Activated CD8-positive, alpha-beta memory T cell treated with anti-CD3 and anti-CD28 coated beads, Interleukin-2, amount 10 ng/mL, durations not matched to agents 7 days and 5 days (primary cell): ENCODE measurements at regions not wholly inside any gene's neighbourhood (a gene's known extent, or its start where the extent isn't known, plus 50 kb on each side); places are given as distances from the start of the nearest gene placed in this dataset.
A peak's percentile ranks its signal among the peaks of the same experiment; 100 is the strongest.

Experiments
- ATAC-seq: fragments of 150-1000 bp; cut with Tn5 transposase; one replicate; pipeline ENCODE4 v1.10.0; 2021; ENCODE audit warnings: moderate library complexity
- CTCF ChIA-PET: fragments of 350-600 bp; sonication (Branson Sonifier 250); formaldehyde crosslinking; loops from one replicate; lab custom pipeline; 2021; ENCODE audit warnings: antibody characterized with exemption; lab: Charles Lee
- DNase-seq: peaks from one replicate; pipeline ENCODE4 v3.0.0-alpha.2; 2020
- H3K27ac Mint-ChIP-seq: one replicate; pipeline ENCODE4 v1.8.0; 2021; ENCODE audit warnings: mild to moderate bottlenecking, mixed read lengths
- H3K27me3 Mint-ChIP-seq: one replicate; pipeline ENCODE4 v1.8.0; 2021; ENCODE audit warnings: mixed read lengths
- H3K36me3 Mint-ChIP-seq: one replicate; pipeline ENCODE4 v1.8.0; 2021; ENCODE audit warnings: mild to moderate bottlenecking, mixed read lengths
- H3K4me1 Mint-ChIP-seq: one replicate; pipeline ENCODE4 v1.8.0; 2021; ENCODE audit warnings: mixed read lengths
- H3K4me3 Mint-ChIP-seq: one replicate; pipeline ENCODE4 v1.8.0; 2021; ENCODE audit warnings: mild to moderate bottlenecking, moderate library complexity, mixed read lengths
- H3K9me3 Mint-ChIP-seq: one replicate; pipeline ENCODE4 v1.8.0; 2022; ENCODE audit warnings: low read depth, mixed read lengths

DNA sequence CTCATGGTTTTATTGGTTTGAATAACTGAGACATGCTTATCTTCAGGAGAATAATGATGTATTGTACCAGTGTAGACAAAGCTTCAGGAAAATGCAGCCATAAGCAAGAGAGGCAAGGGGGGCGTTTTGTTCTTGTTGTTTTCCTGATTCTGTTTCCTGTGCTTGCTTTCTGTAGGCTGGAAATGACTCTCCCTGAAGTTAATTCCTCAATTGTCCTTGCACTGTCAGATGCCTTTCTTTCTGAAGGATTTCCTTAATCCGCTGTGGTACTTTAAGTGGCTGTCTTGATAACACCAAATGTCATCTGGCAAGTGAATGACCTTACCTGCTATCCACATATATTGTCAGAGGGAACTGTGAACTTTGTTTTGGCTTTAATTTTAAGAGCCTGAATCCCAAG is 220.0 kb downstream of the NEDD1 start:
- Mint-ChIP-seq H3K27me3 (no peaks in the 10 kb centered on the region), H3K4me3 (no peak overlapping the region), H3K4me1 (no peaks in the 10 kb centered on the region), H3K27ac (no peak overlapping the region), H3K9me3 (no peaks in the 10 kb centered on the region), H3K36me3 (no peaks in the 10 kb centered on the region)
- ATAC-seq, result no peak
- no peak for DNase-seq
- CTCF ChIA-PET, result no interaction called here

- ATAC-seq, result no peak
- no peak overlapping the region for H3K27ac Mint-ChIP-seq
- no peaks in the 10 kb centered on the region for H3K9me3 Mint-ChIP-seq
- H3K27me3 Mint-ChIP-seq, result peaks cover 3% of the 10 kb centered on the region
- no peaks in the 10 kb centered on the region for H3K4me1 Mint-ChIP-seq
- no peak for DNase-seq
- no peaks in the 10 kb centered on the region for H3K36me3 Mint-ChIP-seq
- CTCF ChIA-PET, result no interaction called here
- no peak overlapping the region for H3K4me3 Mint-ChIP-seq
Observed at GRCh38 chr12:97131220-97131981, 224.3 kb downstream of the NEDD1 start.

- no peak for ATAC-seq
- CTCF ChIA-PET, result no interaction called here
- Mint-ChIP-seq H3K4me1 (no peaks in the 10 kb centered on the region), H3K9me3 (no peaks in the 10 kb centered on the region), H3K36me3 (no peaks in the 10 kb centered on the region), H3K27ac (no peak overlapping the region), H3K4me3 (no peak overlapping the region), H3K27me3 (peaks cover 3% of the 10 kb centered on the region)
- no peak for DNase-seq
Observed at GRCh38 chr12:97132270-97132669, 225.2 kb downstream of the NEDD1 start.

- H3K27ac Mint-ChIP-seq, result no peak overlapping the region
- DNase-seq (no peak), ATAC-seq (no peak)
- CTCF ChIA-PET, result no interaction called here
- no peaks in the 10 kb centered on the region for H3K36me3 Mint-ChIP-seq
- peaks cover 3% of the 10 kb centered on the region for H3K27me3 Mint-ChIP-seq
- H3K4me3 Mint-ChIP-seq, result no peak overlapping the region
- no peaks in the 10 kb centered on the region for H3K4me1 Mint-ChIP-seq
- H3K9me3 Mint-ChIP-seq, result no peaks in the 10 kb centered on the region
Observed at GRCh38 chr12:97134495-97134894, 227.4 kb downstream of the NEDD1 start.

DNA sequence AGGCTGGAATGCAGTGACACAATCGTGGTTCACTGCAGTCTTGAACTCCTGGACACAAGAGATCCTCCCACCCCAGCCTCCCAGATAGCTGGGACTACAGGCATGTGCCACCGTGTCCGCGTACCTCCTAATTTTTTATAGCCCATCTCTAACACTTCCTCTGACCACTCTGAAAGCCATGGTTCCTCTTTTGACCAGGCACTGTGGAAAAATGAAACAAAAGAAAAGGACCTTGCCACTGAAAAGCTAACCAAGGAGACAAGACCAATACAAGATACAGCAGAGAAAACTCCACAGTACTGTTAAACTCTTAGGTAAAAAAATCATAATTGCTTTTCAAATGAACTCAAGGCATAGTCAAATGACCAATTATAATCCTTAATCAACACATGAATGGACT is 233.3 kb downstream of the NEDD1 start:
- no peak overlapping the region for H3K27ac Mint-ChIP-seq
- no peaks in the 10 kb centered on the region for H3K4me1 Mint-ChIP-seq
- no peak overlapping the region for H3K4me3 Mint-ChIP-seq
- no peak for ATAC-seq
- peaks cover 14% of the 10 kb centered on the region for H3K27me3 Mint-ChIP-seq
- CTCF ChIA-PET, result interaction anchor here (1.3 kb wide), 1 partner anchor 9 kb away, joined by 3 read pairs; no protein-coding TSS in a partner anchor
- no peak for DNase-seq
- H3K9me3 Mint-ChIP-seq, result no peaks in the 10 kb centered on the region
- no peaks in the 10 kb centered on the region for H3K36me3 Mint-ChIP-seq

- Mint-ChIP-seq H3K27me3 (peaks cover 11% of the 10 kb centered on the region), H3K9me3 (no peaks in the 10 kb centered on the region), H3K4me1 (no peaks in the 10 kb centered on the region), H3K27ac (no peak overlapping the region), H3K36me3 (no peaks in the 10 kb centered on the region), H3K4me3 (no peak overlapping the region)
- CTCF ChIA-PET, result no interaction called here
- DNase-seq (no peak), ATAC-seq (no peak)
Observed at GRCh38 chr12:97142737-97143410, 235.8 kb downstream of the NEDD1 start.

- Mint-ChIP-seq H3K27me3 (peaks cover 5% of the 10 kb centered on the region), H3K27ac (no peak overlapping the region), H3K9me3 (no peaks in the 10 kb centered on the region), H3K36me3 (no peaks in the 10 kb centered on the region), H3K4me1 (peaks cover 7% of the 10 kb centered on the region), H3K4me3 (no peak overlapping the region)
- DNase-seq, result peak; percentile 66
- CTCF ChIA-PET, result interaction anchor here (0.6 to 1.6 kb wide), 9 partner anchors 8 to 1251 kb away, joined by 3 to 7 read pairs (median 5); no protein-coding TSS in a partner anchor
- ATAC-seq, result peak; percentile 88
Observed at GRCh38 chr12:97148941-97149559, 242.0 kb downstream of the NEDD1 start.

DNA sequence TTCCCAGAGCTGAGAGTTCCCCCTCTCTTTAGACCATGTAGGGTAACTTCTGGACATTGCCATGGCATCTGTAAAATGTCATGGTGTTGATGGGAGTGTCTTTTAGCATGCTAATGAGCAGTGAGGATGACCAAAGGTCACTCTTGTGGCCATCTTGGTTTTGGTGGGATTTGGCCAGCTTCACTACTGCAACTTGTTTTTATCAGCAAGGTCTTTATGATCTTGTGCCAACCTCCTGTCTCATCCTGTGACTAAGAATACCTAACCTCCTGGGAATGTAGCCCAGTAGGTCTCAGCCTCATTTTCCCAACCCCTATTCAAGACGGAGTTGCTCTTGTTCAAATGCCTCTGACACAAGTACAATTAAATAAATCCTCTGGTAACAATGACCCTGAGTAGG is 244.4 kb downstream of the NEDD1 start:
- Mint-ChIP-seq H3K9me3 (no peaks in the 10 kb centered on the region), H3K27me3 (peaks cover 3% of the 10 kb centered on the region), H3K4me3 (no peak overlapping the region), H3K27ac (no peak overlapping the region), H3K4me1 (peaks cover 7% of the 10 kb centered on the region), H3K36me3 (no peaks in the 10 kb centered on the region)
- ATAC-seq, result no peak
- CTCF ChIA-PET, result no interaction called here
- DNase-seq, result no peak

DNA sequence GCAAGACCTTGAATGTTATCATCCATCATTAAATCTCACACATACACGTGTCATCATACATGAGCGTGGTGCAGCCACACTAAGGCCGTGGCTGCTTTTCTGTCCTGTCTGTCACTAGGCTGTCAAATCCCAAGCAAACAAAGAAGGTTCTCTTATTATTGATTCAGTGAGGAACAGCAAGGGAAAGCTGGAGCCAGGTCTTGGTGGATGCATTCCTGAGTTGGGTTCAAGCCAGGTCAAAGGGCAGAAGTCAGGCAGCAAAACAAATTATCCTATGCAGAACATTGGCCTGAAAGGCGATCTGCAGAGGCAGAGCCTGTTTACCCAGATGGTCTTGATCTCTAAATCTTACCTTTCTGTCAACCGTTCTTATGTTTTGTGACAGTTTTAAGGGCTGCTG is 252.3 kb downstream of the NEDD1 start:
- H3K36me3 Mint-ChIP-seq, result no peaks in the 10 kb centered on the region

GRCh38 chr12:97160277-97160676 is 253.2 kb downstream of the NEDD1 start:
- no peak for DNase-seq
- no peak overlapping the region for H3K4me3 Mint-ChIP-seq
- H3K4me1 Mint-ChIP-seq, result no peaks in the 10 kb centered on the region
- CTCF ChIA-PET, result no interaction called here
- H3K27me3 Mint-ChIP-seq, result no peaks in the 10 kb centered on the region
- no peaks in the 10 kb centered on the region for H3K9me3 Mint-ChIP-seq
- H3K27ac Mint-ChIP-seq, result no peak overlapping the region
- no peaks in the 10 kb centered on the region for H3K36me3 Mint-ChIP-seq
- no peak for ATAC-seq

More for the DNA sequence above, 252.3 kb downstream of the NEDD1 start:
- Mint-ChIP-seq H3K27me3 (no peaks in the 10 kb centered on the region), H3K27ac (no peak overlapping the region), H3K4me1 (no peaks in the 10 kb centered on the region), H3K4me3 (no peak overlapping the region), H3K9me3 (no peaks in the 10 kb centered on the region)
- CTCF ChIA-PET, result no interaction called here
- no peak for ATAC-seq
- DNase-seq, result no peak

DNA sequence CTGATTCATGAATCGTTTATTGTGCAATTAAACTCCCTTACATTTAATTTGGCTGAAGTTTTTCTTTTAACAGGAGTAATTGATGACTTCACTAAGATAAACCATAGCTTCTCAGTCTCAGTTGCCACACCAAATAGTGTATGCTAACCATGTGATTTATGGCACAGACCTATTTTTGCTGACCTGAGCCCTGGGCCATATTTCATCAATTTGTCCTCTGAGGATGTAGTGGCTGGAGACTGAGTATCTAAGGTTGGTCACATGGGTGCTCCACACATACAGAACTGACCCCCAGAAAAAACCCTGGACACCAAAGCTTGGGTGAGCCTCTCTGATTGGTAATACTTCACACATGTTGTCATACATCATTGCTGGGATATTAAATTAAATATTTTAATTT is 255.1 kb downstream of the NEDD1 start:
- CTCF ChIA-PET, result no interaction called here
- DNase-seq (no peak), ATAC-seq (no peak)
- Mint-ChIP-seq H3K4me3 (no peak overlapping the region), H3K9me3 (no peaks in the 10 kb centered on the region), H3K27ac (no peak overlapping the region), H3K27me3 (no peaks in the 10 kb centered on the region), H3K36me3 (no peaks in the 10 kb centered on the region), H3K4me1 (no peaks in the 10 kb centered on the region)

DNA sequence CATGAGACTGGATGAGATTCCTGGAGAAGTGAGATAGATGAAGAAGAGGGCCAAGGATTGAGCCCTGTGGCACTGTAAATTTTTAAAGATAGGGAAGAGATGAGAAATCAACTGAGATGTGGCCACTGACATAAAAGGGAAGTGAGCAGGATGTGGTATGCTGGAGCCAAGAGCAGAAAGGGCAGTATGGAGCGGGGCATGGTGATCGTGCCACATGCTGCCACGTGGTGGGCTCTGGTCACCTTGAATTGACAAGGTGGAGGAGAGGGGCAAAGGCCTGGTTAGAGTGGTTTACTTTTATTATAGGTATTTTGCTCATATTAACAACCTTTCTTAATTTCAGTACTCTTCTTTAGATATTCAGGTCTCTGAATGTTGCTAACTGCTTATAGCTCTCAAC is 257.9 kb downstream of the NEDD1 start:
- no peak for DNase-seq
- CTCF ChIA-PET, result no interaction called here
- ATAC-seq, result no peak
- no peaks in the 10 kb centered on the region for H3K4me1 Mint-ChIP-seq
- H3K36me3 Mint-ChIP-seq, result no peaks in the 10 kb centered on the region
- H3K9me3 Mint-ChIP-seq, result no peaks in the 10 kb centered on the region
- H3K27me3 Mint-ChIP-seq, result no peaks in the 10 kb centered on the region
- H3K4me3 Mint-ChIP-seq, result no peak overlapping the region
- no peak overlapping the region for H3K27ac Mint-ChIP-seq

DNA sequence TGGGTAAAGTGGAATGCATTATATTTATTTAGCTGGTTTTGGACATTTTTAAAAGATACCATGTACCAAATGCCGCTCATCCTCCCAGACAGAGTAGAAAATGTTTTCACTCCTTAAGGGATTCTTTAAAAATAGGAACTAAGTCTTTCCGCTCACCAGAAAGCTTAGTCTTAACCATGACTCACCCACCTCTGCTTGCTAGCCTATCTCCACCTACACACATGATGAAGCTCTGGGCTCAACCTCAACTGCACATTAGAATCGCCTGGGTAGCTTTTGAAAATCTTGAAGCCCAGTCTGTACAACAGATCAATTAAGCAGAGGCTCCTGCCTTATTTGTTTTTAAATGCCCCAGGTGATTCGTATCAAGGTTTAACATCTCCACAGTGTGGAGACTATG is 260.5 kb downstream of the NEDD1 start:
- DNase-seq (no peak), ATAC-seq (no peak)
- Mint-ChIP-seq H3K27me3 (peaks cover 3% of the 10 kb centered on the region), H3K4me3 (no peak overlapping the region), H3K9me3 (no peaks in the 10 kb centered on the region), H3K27ac (no peak overlapping the region), H3K4me1 (no peaks in the 10 kb centered on the region), H3K36me3 (no peaks in the 10 kb centered on the region)
- CTCF ChIA-PET, result no interaction called here

DNA sequence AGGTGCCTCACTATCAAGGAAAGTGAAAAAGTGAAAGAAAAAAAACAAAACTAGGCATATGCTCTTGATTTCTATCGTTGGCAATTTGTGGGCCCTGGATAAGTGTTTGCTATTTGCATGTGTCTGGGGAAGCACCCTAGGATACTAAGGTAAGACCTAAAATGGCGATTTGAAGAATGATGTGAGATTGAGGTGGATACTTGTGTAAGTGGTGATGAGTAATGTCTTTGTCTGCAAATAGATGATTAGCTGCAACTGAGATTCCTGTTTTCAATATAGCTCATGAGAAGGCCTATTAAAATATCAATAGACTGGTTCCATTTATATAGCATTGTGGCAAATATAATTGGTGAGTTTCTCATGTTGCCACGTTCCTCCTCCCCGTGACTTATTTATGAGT is 261.7 kb downstream of the NEDD1 start:
- H3K36me3 Mint-ChIP-seq, result no peaks in the 10 kb centered on the region
- DNase-seq, result no peak
- no peak overlapping the region for H3K27ac Mint-ChIP-seq
- no peak for ATAC-seq
- H3K9me3 Mint-ChIP-seq, result no peaks in the 10 kb centered on the region
- CTCF ChIA-PET, result no interaction called here
- no peaks in the 10 kb centered on the region for H3K4me1 Mint-ChIP-seq
- H3K27me3 Mint-ChIP-seq, result peaks cover 3% of the 10 kb centered on the region
- no peak overlapping the region for H3K4me3 Mint-ChIP-seq
